Smooth muscle cell (in vitro differentiated cells): ENCODE measurements at regions not wholly inside any gene's neighbourhood (a gene's known extent, or its start where the extent isn't known, plus 50 kb on each side); places are given as distances from the start of the nearest gene placed in this dataset.
"Not testable (repeated sequence)": the region's sequence is repeated elsewhere in the genome, so short reads cannot be mapped to it uniquely, and the experiment has no call there.

Source experiments
- DNase-seq: peaks from one replicate; lab custom pipeline; 2025; ENCODE audit not compliant: unreplicated experiment; lab: John Stamatoyannopoulos, UW
- H2AFZ ChIP-seq: fragments of 200-600 bp; sonication (generic); 2 replicates; pipeline ENCODE4 v1.6.0; 2016; ENCODE audit warnings: antibody characterized with exemption, low read depth, mild to moderate bottlenecking
- H3F3A ChIP-seq: fragments of 200-600 bp; sonication (generic); 2 replicates; pipeline ENCODE4 v1.6.0; 2017; ENCODE audit warnings: antibody characterized with exemption, low read depth
- H3K27ac ChIP-seq: fragments of 200-600 bp; sonication (generic); 2 replicates; pipeline ENCODE4 v1.5.1; 2016; ENCODE audit warnings: low read depth, mild to moderate bottlenecking
- H3K27me3 ChIP-seq: fragments of 200-600 bp; sonication (generic); 2 replicates; pipeline ENCODE4 v1.6.1; 2016; ENCODE audit warnings: low read depth, mild to moderate bottlenecking
- H3K36me3 ChIP-seq: fragments of 200-600 bp; sonication (generic); 2 replicates; pipeline ENCODE4 v1.5.1; 2016; ENCODE audit warnings: low read depth
- H3K4me1 ChIP-seq: fragments of 200-600 bp; sonication (generic); 2 replicates; pipeline ENCODE4 v1.5.1; 2016; ENCODE audit warnings: low read depth
- H3K4me2 ChIP-seq: fragments of 200-600 bp; sonication (generic); 2 replicates; pipeline ENCODE4 v1.6.0; 2016; ENCODE audit warnings: mild to moderate bottlenecking
- H3K4me3 ChIP-seq: fragments of 200-600 bp; sonication (generic); 2 replicates; pipeline ENCODE4 v1.5.1; 2016; ENCODE audit warnings: mild to moderate bottlenecking
- H3K79me2 ChIP-seq: fragments of 200-600 bp; sonication (generic); 2 replicates; pipeline ENCODE4 v1.6.0; 2016; ENCODE audit warnings: low read depth, mild to moderate bottlenecking
- H3K9ac ChIP-seq: fragments of 200-600 bp; sonication (generic); 2 replicates; pipeline ENCODE4 v1.6.0; 2016; ENCODE audit warnings: low read depth
- H3K9me3 ChIP-seq: fragments of 200-600 bp; sonication (generic); replicated peaks from 2 replicates; pipeline ENCODE4 v1.5.1; 2016; ENCODE audit warnings: low read depth
- H4K20me1 ChIP-seq: fragments of 200-600 bp; sonication (generic); 2 replicates; pipeline ENCODE4 v1.6.0; 2016; ENCODE audit warnings: low read depth
- CTCF ChIP-seq: fragments of 200-600 bp; sonication (generic); IDR thresholded peaks from 2 replicates; pipeline ENCODE4 v1.5.1; 2017; ENCODE audit warnings: borderline replicate concordance, mild to moderate bottlenecking, antibody characterized with exemption; ENCODE audit not compliant: insufficient read depth, poor library complexity, severe bottlenecking
- WGBS: methylation state at CpG from one replicate; pipeline ENCODE4 v1.1.7; 2016; ENCODE audit warnings: low lambda C conversion rate; 5-methylcytosine and 5-hydroxymethylcytosine counted together

- Histone ChIP-seq H3K36me3 (no peaks in the 10 kb centered on the region), H3F3A (no peaks in the 10 kb centered on the region), H3K27me3 (no peaks in the 10 kb centered on the region), H3K4me3 (no peak overlapping the region), H3K27ac (peak overlapping the region; percentile 99), H3K4me2 (peak overlapping the region; percentile 20), H3K79me2 (no peaks in the 10 kb centered on the region), H3K9me3 (no peaks in the 10 kb centered on the region), H3K9ac (peak overlapping the region; percentile 35), H2AFZ (peak overlapping the region; percentile 62), H4K20me1 (no peaks in the 10 kb centered on the region), H3K4me1 (peaks cover 21% of the 10 kb centered on the region)
- DNase-seq: no peak
- WGBS: 43% methylated on average over 1 of the region's 1 CpG
- no peak for TF ChIP-seq CTCF
These were observed 72.8 kb upstream of the PARP8 start for GRCh38 chr5:50593681-50594080.

- H3K4me3 ChIP-seq: no peak overlapping the region
- H3K27ac ChIP-seq: peak overlapping the region; percentile 99
- H4K20me1 ChIP-seq: no peaks in the 10 kb centered on the region
- H3K79me2 ChIP-seq: no peaks in the 10 kb centered on the region
- no peaks in the 10 kb centered on the region for H3F3A ChIP-seq
- peak overlapping the region; percentile 33 for H2AFZ ChIP-seq
- no peaks in the 10 kb centered on the region for H3K27me3 ChIP-seq
- peak overlapping the region; percentile 84 for H3K9ac ChIP-seq
- DNase-seq: no peak
- peak overlapping the region; percentile 75 for H3K4me2 ChIP-seq
- peaks cover 21% of the 10 kb centered on the region for H3K4me1 ChIP-seq
- 31% methylated on average over 3 of the region's 3 CpGs for WGBS
- no peak for TF ChIP-seq CTCF
- H3K9me3 ChIP-seq: no peaks in the 10 kb centered on the region
- no peaks in the 10 kb centered on the region for H3K36me3 ChIP-seq
These were observed 71.2 kb upstream of the PARP8 start for GRCh38 chr5:50595199-50595598.

GRCh38 chr5:50601576-50601975 lies 64.9 kb upstream of the PARP8 start:
- not testable (repeated sequence) for H3K27ac ChIP-seq, H3K79me2 ChIP-seq, H3K4me1 ChIP-seq, H3F3A ChIP-seq, H3K4me2 ChIP-seq, H2AFZ ChIP-seq, H4K20me1 ChIP-seq, H3K9ac ChIP-seq, H3K36me3 ChIP-seq, H3K27me3 ChIP-seq, H3K9me3 ChIP-seq, DNase-seq, H3K4me3 ChIP-seq
- WGBS: 86% methylated on average over 7 of the region's 7 CpGs

GRCh38 chr5:50606179-50606578 lies 60.3 kb upstream of the PARP8 start:
- TF ChIP-seq CTCF: no peak

GRCh38 chr5:50607456-50607855 lies 59.0 kb upstream of the PARP8 start:
- H3K36me3 ChIP-seq, H2AFZ ChIP-seq, H3K4me1 ChIP-seq, H3K9me3 ChIP-seq, H3K4me3 ChIP-seq, H3K27me3 ChIP-seq, DNase-seq, H3K27ac ChIP-seq, H3K4me2 ChIP-seq, H3F3A ChIP-seq, H3K79me2 ChIP-seq, H4K20me1 ChIP-seq, H3K9ac ChIP-seq: not testable (repeated sequence)
- 93% methylated on average over 17 of the region's 17 CpGs for WGBS

More at GRCh38 chr5:50606179-50606578, 60.3 kb upstream of the PARP8 start:
- Histone ChIP-seq H3K27ac (no peak overlapping the region), H4K20me1 (no peaks in the 10 kb centered on the region), H3K79me2 (no peaks in the 10 kb centered on the region), H3K4me2 (no peak overlapping the region), H3K9ac (no peak overlapping the region), H3K36me3 (no peaks in the 10 kb centered on the region), H2AFZ (no peak overlapping the region), H3K4me3 (no peak overlapping the region), H3K9me3 (no peaks in the 10 kb centered on the region), H3K4me1 (no peaks in the 10 kb centered on the region), H3F3A (no peaks in the 10 kb centered on the region), H3K27me3 (no peaks in the 10 kb centered on the region)
- DNase-seq: no peak
- 83% methylated on average over 1 of the region's 1 CpG for WGBS

GRCh38 chr5:50607953-50608705 lies 58.3 kb upstream of the PARP8 start:
- H3K9ac ChIP-seq, H3K4me2 ChIP-seq, H2AFZ ChIP-seq, H3K4me1 ChIP-seq, H3K27ac ChIP-seq, H3K79me2 ChIP-seq, H3K9me3 ChIP-seq, H3F3A ChIP-seq, DNase-seq, H3K4me3 ChIP-seq, H3K27me3 ChIP-seq, H4K20me1 ChIP-seq, H3K36me3 ChIP-seq: not testable (repeated sequence)
- WGBS: 90% methylated on average over 46 of the region's 49 CpGs
